Caco-2 (cell line): ENCODE measurements at regions not wholly inside any gene's neighbourhood (a gene's known extent, or its start where the extent isn't known, plus 50 kb on each side); places are given as distances from the start of the nearest gene placed in this dataset.

Experiments
- BruUV-seq: library from RNA; stranded (reverse); fragments of 400-500 nt; replicated peaks from 2 replicates; lab custom pipeline; 2021; lab: Mats Ljungman, UMichigan
- CTCF ChIA-PET: fragments of 300-600 bp; sonication (Branson Sonifier 250); formaldehyde crosslinking; loops from one replicate; lab custom pipeline; 2022; ENCODE audit warnings: antibody characterized with exemption; lab: Charles Lee
- POLR2A ChIA-PET: fragments of 300-600 bp; sonication (Branson Sonifier 250); formaldehyde crosslinking; loops from one replicate; lab custom pipeline; 2022; ENCODE audit warnings: antibody characterized with exemption; lab: Charles Lee
- DNase-seq, 2 experiments: peaks; one replicate each; pipeline versions ENCODE4 v3.0.0 to v3.0.0-alpha.2; 2020 to 2022
- H3K27me3 ChIP-seq: replicated peaks from 2 replicates; pipeline ENCODE4 v1.6.0; 2011; ENCODE audit warnings: low read length; ENCODE audit not compliant: control insufficient read depth, insufficient read depth
- H3K36me3 ChIP-seq: 2 replicates; pipeline ENCODE4 v1.5.1; 2011; ENCODE audit warnings: low read length; ENCODE audit not compliant: control insufficient read depth, insufficient read depth
- H3K4me1 ChIP-seq: fragments of 250-450 bp; sonication (Bioruptor Pico); 2 replicates; pipeline ENCODE4 v1.5.1; 2020; ENCODE audit warnings: mild to moderate bottlenecking
- H3K4me3 ChIP-seq: 2 replicates; pipeline ENCODE4 v1.5.1; 2011; ENCODE audit warnings: low read depth, mild to moderate bottlenecking, control low read depth, low read length
- H3K9me3 ChIP-seq: fragments of 250-450 bp; sonication (Bioruptor Pico); 2 replicates; pipeline ENCODE4 v1.5.1; 2020; ENCODE audit warnings: mild to moderate bottlenecking, moderate library complexity
- H3K27ac Mint-ChIP-seq: one replicate; pipeline ENCODE4 v1.8.0; 2022; ENCODE audit warnings: mixed read lengths; ENCODE audit not compliant: unreplicated experiment
- H3K27me3 Mint-ChIP-seq: one replicate; pipeline ENCODE4 v1.8.0; 2022; ENCODE audit warnings: mixed read lengths; ENCODE audit not compliant: insufficient read depth, unreplicated experiment
- H3K36me3 Mint-ChIP-seq: one replicate; pipeline ENCODE4 v1.8.0; 2022; ENCODE audit warnings: mild to moderate bottlenecking, mixed read lengths; ENCODE audit not compliant: insufficient read depth, unreplicated experiment
- H3K4me1 Mint-ChIP-seq: one replicate; pipeline ENCODE4 v1.8.0; 2022; ENCODE audit warnings: low read depth, mixed read lengths; ENCODE audit not compliant: unreplicated experiment
- H3K4me3 Mint-ChIP-seq: one replicate; pipeline ENCODE4 v1.8.0; 2022; ENCODE audit warnings: mild to moderate bottlenecking, moderate library complexity, mixed read lengths; ENCODE audit not compliant: unreplicated experiment
- H3K9me3 Mint-ChIP-seq: one replicate; pipeline ENCODE4 v1.8.0; 2022; ENCODE audit warnings: mixed read lengths; ENCODE audit not compliant: unreplicated experiment
- CTCF ChIP-seq, 2 experiments: fragments of 200-600 bp in 1 of 2; IDR thresholded peaks; 1 replicate in 1 of 2; 2 replicates in 1 of 2; pipeline versions ENCODE4 v1.5.1 to v1.8.0; 2011 to 2022; ENCODE audit warnings: antibody characterized with exemption in 1 of 2, control low read depth in 1 of 2, inconsistent platforms in 1 of 2, low read depth in 1 of 2, low read length in 1 of 2, mild to moderate bottlenecking in 1 of 2, moderate library complexity in 1 of 2; ENCODE audit not compliant: insufficient read depth in 1 of 2, severe bottlenecking in 1 of 2, unreplicated experiment in 1 of 2
- intact Hi-C: fragments of 100-400 bp; cut with micrococcal nuclease; formaldehyde crosslinking; loops from one replicate; pipeline ENCODE4 v1.10.0; 2022; ENCODE audit not compliant: unreplicated experiment

- Histone ChIP-seq H3K9me3 (no peaks in the 10 kb centered on the region), H3K27me3 (no peaks in the 10 kb centered on the region), H3K4me1 (peaks cover 10% of the 10 kb centered on the region), H3K36me3 (no peaks in the 10 kb centered on the region), H3K4me3 (no peak overlapping the region)
- no peak overlapping the region for H3K27ac Mint-ChIP-seq
- no peak for DNase-seq
- no TSS peak for BruUV-seq
- H3K36me3 Mint-ChIP-seq = no peaks in the 10 kb centered on the region
- POLR2A ChIA-PET = no interaction called here
- no peaks in the 10 kb centered on the region for H3K9me3 Mint-ChIP-seq
- H3K27me3 Mint-ChIP-seq = no peaks in the 10 kb centered on the region
- no peak overlapping the region for H3K4me3 Mint-ChIP-seq
- peaks cover 9% of the 10 kb centered on the region for H3K4me1 Mint-ChIP-seq
- intact Hi-C loops = no loop called here
- CTCF ChIA-PET = no interaction called here
- TF ChIP-seq CTCF (IDR thresholded peaks at IDR 0.05; ENCODE audit: insufficient read depth in 1 of 2, low read depth in 1 of 2, low read length in 1 of 2, severe bottlenecking in 1 of 2, unreplicated experiment in 1 of 2) = no peak
Observed at GRCh38 chr6:6748001-6748400, 159.5 kb downstream of the LY86 start.

DNA sequence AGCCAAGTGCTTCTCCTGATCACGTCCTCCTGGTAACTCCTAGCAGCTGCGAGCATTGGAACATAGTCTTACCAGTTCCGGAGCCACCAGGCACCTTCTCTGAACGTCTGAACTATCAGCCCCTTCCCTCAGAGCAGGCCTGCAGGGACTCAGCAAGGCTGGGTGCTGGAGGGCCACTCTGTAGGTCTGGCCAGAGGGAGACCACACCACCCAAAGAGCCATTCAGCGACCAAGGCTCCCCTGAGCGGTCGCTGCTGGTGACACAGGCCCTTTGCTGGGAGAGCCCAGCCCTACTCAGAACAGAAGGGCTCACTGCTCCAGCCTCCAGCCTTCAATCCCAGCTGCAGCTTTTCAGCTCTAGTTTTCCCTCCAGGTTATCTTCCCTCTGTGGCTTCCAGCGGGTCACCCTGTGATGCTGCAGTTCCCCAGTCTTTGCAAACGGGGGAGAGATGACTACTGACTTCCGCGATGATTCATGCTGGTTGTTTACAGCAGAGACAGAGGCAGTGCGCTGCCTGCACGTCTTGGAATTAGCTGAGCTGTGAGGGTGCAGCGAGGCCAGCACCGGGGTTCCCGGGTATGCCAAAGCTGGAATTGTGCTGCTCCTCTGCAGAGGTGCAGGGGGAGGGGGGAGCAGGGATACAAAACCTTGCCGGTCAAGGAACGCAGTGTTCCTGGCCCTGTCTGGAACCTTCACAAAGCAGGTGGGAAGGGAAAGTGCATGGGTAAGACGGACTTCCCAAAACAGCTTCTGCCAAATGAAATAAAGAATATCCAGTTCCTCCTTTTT is 161.4 kb downstream of the LY86 start:
- H3K27ac Mint-ChIP-seq = no peak overlapping the region
- H3K9me3 Mint-ChIP-seq = no peaks in the 10 kb centered on the region
- Histone ChIP-seq H3K4me3 (no peak overlapping the region), H3K36me3 (no peaks in the 10 kb centered on the region), H3K27me3 (no peaks in the 10 kb centered on the region), H3K4me1 (peaks cover 15% of the 10 kb centered on the region), H3K9me3 (no peaks in the 10 kb centered on the region)
- TF ChIP-seq CTCF (IDR thresholded peaks at IDR 0.05; ENCODE audit: insufficient read depth in 1 of 2, low read depth in 1 of 2, low read length in 1 of 2, severe bottlenecking in 1 of 2, unreplicated experiment in 1 of 2) = no peak
- CTCF ChIA-PET = interaction anchor here (0.6 kb wide), 1 partner anchor 489 kb away, joined by 4 read pairs; no protein-coding TSS in a partner anchor
- intact Hi-C loops = loop anchor here (10.0 kb wide), 1 partner anchor 105 kb away; no protein-coding TSS in a partner anchor
- BruUV-seq = no TSS peak
- no peak for DNase-seq
- H3K4me1 Mint-ChIP-seq = peaks cover 9% of the 10 kb centered on the region
- H3K4me3 Mint-ChIP-seq = no peak overlapping the region
- H3K36me3 Mint-ChIP-seq = no peaks in the 10 kb centered on the region
- POLR2A ChIA-PET = no interaction called here
- no peaks in the 10 kb centered on the region for H3K27me3 Mint-ChIP-seq

- H3K4me3 ChIP-seq = no peak overlapping the region
- intact Hi-C loops = loop anchor here (10.0 kb wide), 1 partner anchor 104 kb away; no protein-coding TSS in a partner anchor
- BruUV-seq = no TSS peak
- POLR2A ChIA-PET = no interaction called here
- CTCF ChIA-PET = interaction anchor here (0.6 kb wide), 1 partner anchor 488 kb away, joined by 4 read pairs; no protein-coding TSS in a partner anchor
- Mint-ChIP-seq H3K9me3 (no peaks in the 10 kb centered on the region), H3K4me1 (peaks cover 9% of the 10 kb centered on the region), H3K36me3 (no peaks in the 10 kb centered on the region), H3K4me3 (no peak overlapping the region), H3K27ac (no peak overlapping the region), H3K27me3 (no peaks in the 10 kb centered on the region)
- no peaks in the 10 kb centered on the region for H3K9me3 ChIP-seq
- peaks cover 15% of the 10 kb centered on the region for H3K4me1 ChIP-seq
- TF ChIP-seq CTCF (IDR thresholded peaks at IDR 0.05; ENCODE audit: insufficient read depth in 1 of 2, low read depth in 1 of 2, low read length in 1 of 2, severe bottlenecking in 1 of 2, unreplicated experiment in 1 of 2) = no peak
- no peaks in the 10 kb centered on the region for H3K27me3 ChIP-seq
- DNase-seq = no peak
- no peaks in the 10 kb centered on the region for H3K36me3 ChIP-seq
Observed at GRCh38 chr6:6750594-6751265, 162.2 kb downstream of the LY86 start.
